ENCODE measurements at regions not wholly inside any gene's neighbourhood (a gene's known extent, or its start where the extent isn't known, plus 50 kb on each side); places are given as distances from the start of the nearest gene placed in this dataset.

DNA sequence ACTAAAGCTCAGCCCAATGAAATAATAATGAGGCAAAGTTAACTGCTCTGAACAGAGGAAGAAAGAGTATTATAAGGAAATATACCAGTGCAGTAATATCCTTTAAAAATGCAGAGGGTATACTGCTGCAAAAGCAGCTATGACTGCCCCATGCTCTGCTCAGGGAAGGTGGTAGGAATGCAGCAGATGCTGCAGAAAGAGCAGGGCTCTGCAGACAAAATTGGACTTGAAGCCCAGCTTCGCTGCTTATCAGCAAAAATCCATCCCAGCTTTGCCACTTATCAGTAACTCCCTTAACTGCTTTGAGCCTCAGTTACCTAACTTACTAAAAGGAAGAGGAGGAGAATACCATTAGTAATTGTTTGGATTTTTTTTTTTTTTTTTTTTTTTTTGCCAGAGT is 533.8 kb upstream of the CDH5 start (continued):
- TF ChIP-seq, protein P1, sequence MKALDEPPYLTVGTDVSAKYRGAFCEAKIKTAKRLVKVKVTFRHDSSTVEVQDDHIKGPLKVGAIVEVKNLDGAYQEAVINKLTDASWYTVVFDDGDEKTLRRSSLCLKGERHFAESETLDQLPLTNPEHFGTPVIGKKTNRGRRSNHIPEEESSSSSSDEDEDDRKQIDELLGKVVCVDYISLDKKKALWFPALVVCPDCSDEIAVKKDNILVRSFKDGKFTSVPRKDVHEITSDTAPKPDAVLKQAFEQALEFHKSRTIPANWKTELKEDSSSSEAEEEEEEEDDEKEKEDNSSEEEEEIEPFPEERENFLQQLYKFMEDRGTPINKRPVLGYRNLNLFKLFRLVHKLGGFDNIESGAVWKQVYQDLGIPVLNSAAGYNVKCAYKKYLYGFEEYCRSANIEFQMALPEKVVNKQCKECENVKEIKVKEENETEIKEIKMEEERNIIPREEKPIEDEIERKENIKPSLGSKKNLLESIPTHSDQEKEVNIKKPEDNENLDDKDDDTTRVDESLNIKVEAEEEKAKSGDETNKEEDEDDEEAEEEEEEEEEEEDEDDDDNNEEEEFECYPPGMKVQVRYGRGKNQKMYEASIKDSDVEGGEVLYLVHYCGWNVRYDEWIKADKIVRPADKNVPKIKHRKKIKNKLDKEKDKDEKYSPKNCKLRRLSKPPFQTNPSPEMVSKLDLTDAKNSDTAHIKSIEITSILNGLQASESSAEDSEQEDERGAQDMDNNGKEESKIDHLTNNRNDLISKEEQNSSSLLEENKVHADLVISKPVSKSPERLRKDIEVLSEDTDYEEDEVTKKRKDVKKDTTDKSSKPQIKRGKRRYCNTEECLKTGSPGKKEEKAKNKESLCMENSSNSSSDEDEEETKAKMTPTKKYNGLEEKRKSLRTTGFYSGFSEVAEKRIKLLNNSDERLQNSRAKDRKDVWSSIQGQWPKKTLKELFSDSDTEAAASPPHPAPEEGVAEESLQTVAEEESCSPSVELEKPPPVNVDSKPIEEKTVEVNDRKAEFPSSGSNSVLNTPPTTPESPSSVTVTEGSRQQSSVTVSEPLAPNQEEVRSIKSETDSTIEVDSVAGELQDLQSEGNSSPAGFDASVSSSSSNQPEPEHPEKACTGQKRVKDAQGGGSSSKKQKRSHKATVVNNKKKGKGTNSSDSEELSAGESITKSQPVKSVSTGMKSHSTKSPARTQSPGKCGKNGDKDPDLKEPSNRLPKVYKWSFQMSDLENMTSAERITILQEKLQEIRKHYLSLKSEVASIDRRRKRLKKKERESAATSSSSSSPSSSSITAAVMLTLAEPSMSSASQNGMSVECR (CRISPR knock-in tag; IDR thresholded peaks at IDR 0.05; ENCODE audit: borderline replicate concordance): no peak

DNA sequence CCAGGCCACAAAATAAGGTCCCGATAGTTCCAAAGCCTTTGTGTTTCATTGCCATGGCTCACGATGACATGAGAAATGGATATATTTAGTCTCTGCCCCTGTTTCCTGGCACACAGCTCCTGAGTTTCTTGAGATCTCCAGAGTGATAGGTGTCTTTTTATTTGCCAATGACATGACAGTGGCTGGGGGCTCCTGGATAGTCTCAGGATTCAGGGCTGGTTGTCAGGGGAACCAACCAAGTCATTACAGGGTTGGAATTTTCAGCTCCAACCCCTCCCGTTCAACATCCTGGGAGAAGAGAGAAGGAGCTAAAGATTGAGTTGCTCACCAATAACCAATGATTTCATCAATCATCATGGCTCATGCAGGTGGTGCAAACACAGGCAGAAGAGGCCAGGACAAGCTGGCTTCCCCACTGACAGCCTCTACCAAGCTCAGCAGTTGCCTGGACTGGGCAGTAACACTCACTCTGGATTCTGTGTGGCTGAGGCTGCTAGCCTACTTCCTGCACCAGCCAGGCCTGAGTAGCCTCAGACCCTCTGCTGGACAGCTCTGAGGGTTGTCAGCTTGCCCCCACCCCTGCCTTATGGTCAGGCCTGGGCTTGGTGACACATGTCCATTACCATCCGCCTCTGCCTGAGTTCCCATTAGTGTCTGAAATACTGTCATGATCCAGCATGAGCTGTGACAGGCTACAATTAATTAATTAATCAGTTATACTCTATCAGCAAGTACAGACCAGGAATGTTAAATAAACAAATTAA is 534.4 kb upstream of the CDH5 start:
- H3K36me3 Mint-ChIP-seq: no peaks in the 10 kb centered on the region
- POLR2A ChIA-PET: interaction anchor here (0.5 kb wide), 1 partner anchor 1120 kb away, joined by 4 read pairs; no protein-coding TSS in a partner anchor
- H3K4me3 Mint-ChIP-seq: no peak overlapping the region
- H3K9me3 Mint-ChIP-seq: no peaks in the 10 kb centered on the region
- ATAC-seq (no peak), DNase-seq (ENCODE audit: low spot score) (no peak)
- H3K4me1 Mint-ChIP-seq: no peaks in the 10 kb centered on the region
- H3K27ac Mint-ChIP-seq: no peak overlapping the region
- no peaks in the 10 kb centered on the region for H3K27me3 Mint-ChIP-seq (ENCODE audit: low read depth)
- CTCF ChIA-PET: interaction anchor here (0.6 to 1.2 kb wide), 2 partner anchors 128 to 160 kb away, joined by 3 read pairs; no protein-coding TSS in a partner anchor
- TF ChIP-seq, protein P2, sequence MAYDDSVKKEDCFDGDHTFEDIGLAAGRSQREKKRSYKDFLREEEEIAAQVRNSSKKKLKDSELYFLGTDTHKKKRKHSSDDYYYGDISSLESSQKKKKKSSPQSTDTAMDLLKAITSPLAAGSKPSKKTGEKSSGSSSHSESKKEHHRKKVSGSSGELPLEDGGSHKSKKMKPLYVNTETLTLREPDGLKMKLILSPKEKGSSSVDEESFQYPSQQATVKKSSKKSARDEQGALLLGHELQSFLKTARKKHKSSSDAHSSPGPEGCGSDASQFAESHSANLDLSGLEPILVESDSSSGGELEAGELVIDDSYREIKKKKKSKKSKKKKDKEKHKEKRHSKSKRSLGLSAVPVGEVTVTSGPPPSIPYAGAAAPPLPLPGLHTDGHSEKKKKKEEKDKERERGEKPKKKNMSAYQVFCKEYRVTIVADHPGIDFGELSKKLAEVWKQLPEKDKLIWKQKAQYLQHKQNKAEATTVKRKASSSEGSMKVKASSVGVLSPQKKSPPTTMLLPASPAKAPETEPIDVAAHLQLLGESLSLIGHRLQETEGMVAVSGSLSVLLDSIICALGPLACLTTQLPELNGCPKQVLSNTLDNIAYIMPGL (CRISPR knock-in tag; IDR thresholded peaks at IDR 0.05): no peak

DNA sequence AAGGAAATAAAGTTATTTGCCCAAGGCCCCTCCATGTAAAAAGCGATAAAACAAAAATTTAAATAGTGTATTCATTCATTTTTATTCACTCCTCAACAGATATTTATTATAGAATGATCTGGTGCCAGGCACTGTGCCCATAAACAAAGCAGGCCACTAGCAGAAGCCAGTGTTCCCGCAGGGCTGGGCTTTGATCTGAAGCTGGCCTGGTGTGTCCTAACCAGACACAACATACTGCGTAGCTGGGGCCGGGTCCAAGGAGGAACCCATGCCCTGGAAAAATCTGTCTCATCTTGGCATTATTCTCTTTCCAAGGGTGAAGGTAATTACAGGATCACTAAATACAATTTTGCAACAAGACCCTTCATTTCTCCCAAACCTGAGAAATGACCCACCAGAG is 537.4 kb upstream of the CDH5 start:
- H3K9me3 Mint-ChIP-seq: no peaks in the 10 kb centered on the region
- ATAC-seq: no peak
- H3K4me3 Mint-ChIP-seq: no peak overlapping the region
- H3K36me3 Mint-ChIP-seq: no peaks in the 10 kb centered on the region; the same call in 1 of the 2 replicates
- ChIA-PET POLR2A (no interaction called here), CTCF (no interaction called here)
- peaks cover 15% of the 10 kb centered on the region for H3K4me1 Mint-ChIP-seq
- no peak overlapping the region for H3K27ac Mint-ChIP-seq
- TF ChIP-seq RELA (CRISPR knock-in tag; IDR thresholded peaks at IDR 0.05; ENCODE audit: borderline replicate concordance) (no peak), NFATC4 (CRISPR knock-in tag; IDR thresholded peaks at IDR 0.05) (no peak), IRF2 (CRISPR knock-in tag; IDR thresholded peaks at IDR 0.05; ENCODE audit: borderline replicate concordance, low read depth) (no peak), PRRX2 (CRISPR knock-in tag; IDR thresholded peaks at IDR 0.05) (no peak), FOXK1 (CRISPR knock-in tag; IDR thresholded peaks at IDR 0.05) (no peak), JAZF1 (CRISPR knock-in tag; IDR thresholded peaks at IDR 0.05) (no peak), SP1 (CRISPR knock-in tag; conservative IDR thresholded peaks at IDR 0.05) (no peak), NFYB (CRISPR knock-in tag; conservative IDR thresholded peaks at IDR 0.05; ENCODE audit: low read depth) (no peak), OVOL2 (CRISPR knock-in tag; IDR thresholded peaks at IDR 0.05; ENCODE audit: borderline replicate concordance) (no peak), ZNF263 (CRISPR knock-in tag; IDR thresholded peaks at IDR 0.05; ENCODE audit: low read depth) (no peak), CBFB (CRISPR knock-in tag; IDR thresholded peaks at IDR 0.05; ENCODE audit: low read depth) (no peak), SMAD4 (CRISPR knock-in tag; IDR thresholded peaks at IDR 0.05) (no peak), SMAD3 (CRISPR knock-in tag; IDR thresholded peaks at IDR 0.05; ENCODE audit: borderline replicate concordance) (no peak)
- TF ChIP-seq, protein P3, sequence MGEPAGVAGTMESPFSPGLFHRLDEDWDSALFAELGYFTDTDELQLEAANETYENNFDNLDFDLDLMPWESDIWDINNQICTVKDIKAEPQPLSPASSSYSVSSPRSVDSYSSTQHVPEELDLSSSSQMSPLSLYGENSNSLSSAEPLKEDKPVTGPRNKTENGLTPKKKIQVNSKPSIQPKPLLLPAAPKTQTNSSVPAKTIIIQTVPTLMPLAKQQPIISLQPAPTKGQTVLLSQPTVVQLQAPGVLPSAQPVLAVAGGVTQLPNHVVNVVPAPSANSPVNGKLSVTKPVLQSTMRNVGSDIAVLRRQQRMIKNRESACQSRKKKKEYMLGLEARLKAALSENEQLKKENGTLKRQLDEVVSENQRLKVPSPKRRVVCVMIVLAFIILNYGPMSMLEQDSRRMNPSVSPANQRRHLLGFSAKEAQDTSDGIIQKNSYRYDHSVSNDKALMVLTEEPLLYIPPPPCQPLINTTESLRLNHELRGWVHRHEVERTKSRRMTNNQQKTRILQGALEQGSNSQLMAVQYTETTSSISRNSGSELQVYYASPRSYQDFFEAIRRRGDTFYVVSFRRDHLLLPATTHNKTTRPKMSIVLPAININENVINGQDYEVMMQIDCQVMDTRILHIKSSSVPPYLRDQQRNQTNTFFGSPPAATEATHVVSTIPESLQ (CRISPR knock-in tag; IDR thresholded peaks at IDR 0.05): no peak
- TF ChIP-seq, protein P4, sequence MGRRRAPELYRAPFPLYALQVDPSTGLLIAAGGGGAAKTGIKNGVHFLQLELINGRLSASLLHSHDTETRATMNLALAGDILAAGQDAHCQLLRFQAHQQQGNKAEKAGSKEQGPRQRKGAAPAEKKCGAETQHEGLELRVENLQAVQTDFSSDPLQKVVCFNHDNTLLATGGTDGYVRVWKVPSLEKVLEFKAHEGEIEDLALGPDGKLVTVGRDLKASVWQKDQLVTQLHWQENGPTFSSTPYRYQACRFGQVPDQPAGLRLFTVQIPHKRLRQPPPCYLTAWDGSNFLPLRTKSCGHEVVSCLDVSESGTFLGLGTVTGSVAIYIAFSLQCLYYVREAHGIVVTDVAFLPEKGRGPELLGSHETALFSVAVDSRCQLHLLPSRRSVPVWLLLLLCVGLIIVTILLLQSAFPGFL (CRISPR knock-in tag; IDR thresholded peaks at IDR 0.05; ENCODE audit: borderline replicate concordance): no peak
- TF ChIP-seq, protein P2 (CRISPR knock-in tag; IDR thresholded peaks at IDR 0.05): no peak
- TF ChIP-seq, protein P5, sequence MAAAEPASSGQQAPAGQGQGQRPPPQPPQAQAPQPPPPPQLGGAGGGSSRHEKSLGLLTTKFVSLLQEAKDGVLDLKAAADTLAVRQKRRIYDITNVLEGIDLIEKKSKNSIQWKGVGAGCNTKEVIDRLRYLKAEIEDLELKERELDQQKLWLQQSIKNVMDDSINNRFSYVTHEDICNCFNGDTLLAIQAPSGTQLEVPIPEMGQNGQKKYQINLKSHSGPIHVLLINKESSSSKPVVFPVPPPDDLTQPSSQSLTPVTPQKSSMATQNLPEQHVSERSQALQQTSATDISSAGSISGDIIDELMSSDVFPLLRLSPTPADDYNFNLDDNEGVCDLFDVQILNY (CRISPR knock-in tag; IDR thresholded peaks at IDR 0.05): no peak
- DNase-seq (ENCODE audit: low spot score): no peak
- H3K27me3 Mint-ChIP-seq (ENCODE audit: low read depth): no peaks in the 10 kb centered on the region

All from WTC11 (cell line).